GM21515 (cell line): ENCODE measurements at regions not wholly inside any gene's neighbourhood (a gene's known extent, or its start where the extent isn't known, plus 50 kb on each side); places are given as distances from the start of the nearest gene placed in this dataset.

Experiments
- ATAC-seq: cut with Tn5 transposase; IDR thresholded peaks from one replicate; pipeline ENCODE4 v1.9.1; 2021; ENCODE audit not compliant: unreplicated experiment

DNA sequence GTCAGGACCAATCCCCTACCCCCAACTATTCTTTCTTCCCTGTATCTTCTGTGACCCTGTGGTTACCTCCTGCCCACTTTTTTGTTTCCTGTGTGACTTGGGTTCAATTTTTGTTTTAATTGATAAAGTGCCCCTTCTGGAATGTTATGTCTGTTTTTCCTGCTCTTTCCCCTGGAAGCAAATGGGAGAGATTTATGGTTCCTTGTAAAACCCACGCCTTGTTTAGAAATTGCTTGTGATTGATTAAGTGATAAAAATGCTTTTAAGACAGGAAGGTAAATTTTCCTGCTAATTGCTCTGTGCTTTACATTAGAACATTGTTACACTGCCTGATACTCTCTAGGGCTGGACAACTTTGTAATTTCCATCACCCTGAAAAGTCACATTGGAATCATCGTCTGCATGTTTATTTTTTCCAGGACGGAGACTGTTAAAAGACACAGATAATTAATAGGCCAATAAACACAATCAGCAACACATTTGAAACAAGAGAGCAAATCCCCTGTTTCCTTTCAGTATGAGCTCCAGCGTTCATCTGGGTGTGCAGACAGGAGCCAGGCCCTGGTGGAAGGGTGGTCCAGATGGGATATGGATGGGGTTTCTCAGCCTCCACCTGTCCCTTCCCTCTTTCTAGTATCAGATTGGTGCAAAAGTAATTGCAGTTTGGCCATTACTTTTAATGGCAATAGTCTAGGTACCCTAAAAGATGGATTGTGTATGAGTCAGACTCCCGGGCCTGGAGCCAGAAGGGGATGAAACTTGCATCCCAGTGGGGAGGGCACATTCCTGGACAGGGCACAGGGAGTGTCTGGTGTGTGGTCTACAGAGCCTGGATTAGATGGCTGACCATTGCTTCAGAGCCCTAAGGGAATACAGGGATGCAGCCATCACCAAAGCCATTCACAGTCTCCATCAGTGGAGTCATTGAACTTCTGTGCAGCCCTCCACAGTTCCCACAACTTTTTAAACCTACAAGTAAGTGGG is 58.1 kb upstream of the AGBL1 start:
- no peak for ATAC-seq

- no peak for ATAC-seq
Observed at GRCh38 chr15:86028961-86029360, 50.7 kb upstream of the AGBL1 start.
